Lung (tissue), 11 donors: ENCODE measurements at regions not wholly inside any gene's neighbourhood (a gene's known extent, or its start where the extent isn't known, plus 50 kb on each side); places are given as distances from the start of the nearest gene placed in this dataset.
A peak's percentile ranks its signal among the peaks of the same experiment; 100 is the strongest.

Experiments used
- ATAC-seq: fragments of 200-7000 bp; cut with Tn5 transposase; one replicate; pipeline ENCODE4 v1.9.1; 2020; ENCODE audit warnings: moderate number of reproducible peaks; ENCODE audit not compliant: insufficient read depth, low FRiP score
- DNase-seq, 3 donors: peaks; one replicate each; pipeline ENCODE4 v3.0.0-alpha.2; 2013 to 2017
- H3K27ac ChIP-seq, 2 donors: one replicate each; pipeline ENCODE4 v1.5.1; 2013; ENCODE audit warnings: mild to moderate bottlenecking in 2 of 2, moderate library complexity in 2 of 2, control low read depth in 1 of 2, inconsistent platforms in 1 of 2, low read depth in 1 of 2, low read length in 1 of 2
- H3K27me3 ChIP-seq, 3 donors: one replicate each; pipeline ENCODE4 v1.5.1; 2013; ENCODE audit warnings: low read length in 2 of 3; ENCODE audit not compliant: control insufficient read depth in 3 of 3, insufficient read depth in 3 of 3
- H3K36me3 ChIP-seq, 4 donors: one replicate each; pipeline ENCODE4 v1.5.1; 2013; ENCODE audit warnings: low read length in 4 of 4, mild to moderate bottlenecking in 1 of 4, moderate library complexity in 1 of 4; ENCODE audit not compliant: control insufficient read depth in 4 of 4, insufficient read depth in 4 of 4
- H3K4me1 ChIP-seq, 5 donors: one replicate each; pipeline ENCODE4 v1.5.1; 2013; ENCODE audit warnings: low read length in 5 of 5, mild to moderate bottlenecking in 2 of 5, moderate library complexity in 1 of 5; ENCODE audit not compliant: control insufficient read depth in 5 of 5, insufficient read depth in 5 of 5
- H3K4me3 ChIP-seq: one replicate; pipeline ENCODE4 v1.5.1; 2013; ENCODE audit warnings: mild to moderate bottlenecking, control low read depth, moderate library complexity
- H3K9ac ChIP-seq, 2 donors: one replicate each; pipeline ENCODE4 v1.5.1; 2013; ENCODE audit warnings: low read length in 2 of 2, control low read depth in 1 of 2; ENCODE audit not compliant: insufficient read depth in 1 of 2
- H3K9me3 ChIP-seq, 4 donors: one replicate each; pipeline ENCODE4 v1.5.1; 2013; ENCODE audit warnings: low read length in 3 of 4, mild to moderate bottlenecking in 1 of 4, moderate library complexity in 1 of 4; ENCODE audit not compliant: control insufficient read depth in 4 of 4, insufficient read depth in 3 of 4
- CTCF ChIP-seq: IDR thresholded peaks from 2 replicates; pipeline ENCODE4 v1.5.1; 2012; ENCODE audit warnings: mild to moderate bottlenecking; ENCODE audit errors: control extremely low read depth, extremely low read depth
- WGBS, 2 donors: extraction: QIAGEN DNeasy Blood & Tissue Kit; methylation state at CpG; one replicate each; pipeline ENCODE4 v1.1.7; 2013; 5-methylcytosine and 5-hydroxymethylcytosine counted together
- donor health status: control.
- donor health status: control.
- donor health status: Bipolar disorder and iron deficiency.
- donor health status: healthy.
- donor health status: DM: yes; HTN: yes; CAD: no.

- no peak overlapping the region for H3K27ac ChIP-seq
- peaks cover 0 to 17% (median 0%) of the 10 kb centered on the region in 5 donors for H3K4me1 ChIP-seq
- no peak for TF ChIP-seq CTCF
- H3K4me3 ChIP-seq = no peak overlapping the region
- ATAC-seq (no peak), DNase-seq (peak in 2 of 3 donors; percentile 26 to 47)
- H3K9me3 ChIP-seq = no peaks in the 10 kb centered on the region
- H3K36me3 ChIP-seq = no peaks in the 10 kb centered on the region
- H3K9ac ChIP-seq = no peak overlapping the region
- WGBS, 2 donors = 84 to 89% methylated on average over 13 of the region's 13 CpGs
- H3K27me3 ChIP-seq = no peaks in the 10 kb centered on the region
These were observed 206.8 kb upstream of the LYZL1 start for GRCh38 chr10:29081951-29082685.

GRCh38 chr10:29083096-29083495, 205.8 kb upstream of the LYZL1 start:
- H3K36me3 ChIP-seq = no peaks in the 10 kb centered on the region
- 80 to 89% methylated on average over 6 of the region's 6 CpGs for WGBS, 2 donors
- no peak overlapping the region for H3K27ac ChIP-seq
- H3K9me3 ChIP-seq = no peaks in the 10 kb centered on the region
- ATAC-seq = no peak
- H3K27me3 ChIP-seq = no peaks in the 10 kb centered on the region
- peaks cover 0 to 17% (median 0%) of the 10 kb centered on the region in 5 donors for H3K4me1 ChIP-seq
- no peak for TF ChIP-seq CTCF
- H3K4me3 ChIP-seq = no peak overlapping the region
- no peak overlapping the region for H3K9ac ChIP-seq
- peak in 1 of 3 donors; percentile 17 for DNase-seq

- Histone ChIP-seq H3K27me3 (no peaks in the 10 kb centered on the region), H3K4me3 (no peak overlapping the region), H3K36me3 (no peaks in the 10 kb centered on the region), H3K9ac (no peak overlapping the region), H3K4me1 (peaks cover 0 to 9% (median 0%) of the 10 kb centered on the region in 5 donors), H3K9me3 (no peaks in the 10 kb centered on the region), H3K27ac (no peak overlapping the region)
- ATAC-seq (no peak), DNase-seq (no peak)
- no peak for TF ChIP-seq CTCF
- WGBS, 2 donors = 65 to 86% methylated on average over 8 of the region's 8 CpGs
These were observed 204.1 kb upstream of the LYZL1 start for GRCh38 chr10:29084681-29085307.
